Neural cell (in vitro differentiated cells): ENCODE measurements at regions not wholly inside any gene's neighbourhood (a gene's known extent, or its start where the extent isn't known, plus 50 kb on each side); places are given as distances from the start of the nearest gene placed in this dataset.

Experiments used
- H2AFZ ChIP-seq: fragments of 200-600, 300-800 bp; sonication (generic), shearing (Covaris generic); 2 replicates; pipeline ENCODE4 v1.6.0; 2014; ENCODE audit warnings: low read depth, mild to moderate bottlenecking, antibody characterized with exemption, low read length, moderate library complexity
- H3F3A ChIP-seq: fragments of 200-600 bp; shearing (Covaris generic); 2 replicates; pipeline ENCODE4 v1.6.1; 2016; ENCODE audit warnings: mild to moderate bottlenecking, moderate library complexity, mixed read lengths, antibody characterized with exemption, low read length; ENCODE audit not compliant: insufficient read depth, poor library complexity, severe bottlenecking
- H3K27ac ChIP-seq: fragments of 200-600, 300-800 bp; sonication (generic), shearing (Covaris generic); 2 replicates; pipeline ENCODE4 v1.5.1; 2014; ENCODE audit warnings: mild to moderate bottlenecking, low read length, moderate library complexity
- H3K27me3 ChIP-seq: fragments of 300-800, 200-600 bp; sonication (generic), shearing (Covaris generic); 2 replicates; pipeline ENCODE4 v1.6.0; 2014; ENCODE audit warnings: mild to moderate bottlenecking, low read depth, low read length, moderate library complexity; ENCODE audit not compliant: insufficient read depth
- H3K36me3 ChIP-seq: fragments of 300-800, 200-600 bp; sonication (generic), shearing (Covaris generic); 2 replicates; pipeline ENCODE4 v1.5.1; 2014; ENCODE audit warnings: mild to moderate bottlenecking, antibody characterized with exemption, low read length, moderate library complexity; ENCODE audit not compliant: insufficient read depth
- H3K4me2 ChIP-seq: fragments of 300-800, 200-600 bp; sonication (generic), shearing (Covaris generic); 2 replicates; pipeline ENCODE4 v1.6.0; 2014; ENCODE audit warnings: mild to moderate bottlenecking, low read length
- H3K4me3 ChIP-seq: fragments of 300-800, 200-600 bp; sonication (generic), shearing (Covaris generic); 2 replicates; pipeline ENCODE4 v1.5.1; 2014; ENCODE audit warnings: mild to moderate bottlenecking, low read length, moderate library complexity
- H3K79me2 ChIP-seq: fragments of 200-600 bp; shearing (Covaris generic); replicated peaks from 2 replicates; pipeline ENCODE4 v1.6.0; 2014; ENCODE audit warnings: mild to moderate bottlenecking, low read length, moderate library complexity; ENCODE audit not compliant: insufficient read depth
- H3K9ac ChIP-seq: fragments of 300-800, 200-600 bp; sonication (generic), shearing (Covaris generic); 2 replicates; pipeline ENCODE4 v1.6.1; 2016; ENCODE audit warnings: mild to moderate bottlenecking, low read length, mixed read lengths
- H3K9me2 ChIP-seq: fragments of 200-600 bp; shearing (Covaris generic); 2 replicates; pipeline ENCODE4 v1.6.1; 2016; ENCODE audit warnings: mild to moderate bottlenecking, low read length, mixed read lengths; ENCODE audit not compliant: insufficient read depth
- H3K9me3 ChIP-seq: fragments of 200-600, 300-800 bp; sonication (generic), shearing (Covaris generic); 2 replicates; pipeline ENCODE4 v1.6.1; 2016; ENCODE audit warnings: mild to moderate bottlenecking, mixed run types, low read length, moderate library complexity, mixed read lengths
- H4K20me1 ChIP-seq: fragments of 200-600 bp; shearing (Covaris generic); 2 replicates; pipeline ENCODE4 v1.6.1; 2016; ENCODE audit warnings: mild to moderate bottlenecking, mixed run types; ENCODE audit not compliant: insufficient read depth
- CTCF ChIP-seq: fragments of 450-650 bp; IDR thresholded peaks from 2 replicates; pipeline ENCODE4 v1.5.1; 2014; ENCODE audit warnings: antibody characterized with exemption, mild to moderate bottlenecking, moderate library complexity; ENCODE audit not compliant: poor library complexity, severe bottlenecking
- EP300 ChIP-seq: fragments of 450-650 bp; conservative IDR thresholded peaks from 2 replicates; pipeline ENCODE4 v1.6.1; 2014; ENCODE audit warnings: antibody characterized with exemption, mild to moderate bottlenecking, moderate library complexity; ENCODE audit not compliant: poor library complexity, severe bottlenecking
- EZH2 ChIP-seq: fragments of 200-600, 300-800 bp; shearing (Covaris generic), sonication (generic); IDR thresholded peaks from 2 replicates; pipeline ENCODE4 v1.6.1; 2014; ENCODE audit warnings: antibody characterized with exemption, low read length, borderline replicate concordance, mild to moderate bottlenecking; ENCODE audit not compliant: insufficient read depth, poor library complexity, severe bottlenecking
- MXI1 ChIP-seq: fragments of 450-650 bp; conservative IDR thresholded peaks from 2 replicates; pipeline ENCODE4 v1.6.1; 2014; ENCODE audit warnings: antibody characterized with exemption, mild to moderate bottlenecking; ENCODE audit not compliant: poor library complexity, severe bottlenecking
- POLR2AphosphoS5 ChIP-seq: IDR thresholded peaks from 2 replicates; pipeline ENCODE4 v1.6.1; 2012
- RAD21 ChIP-seq: fragments of 450-650 bp; conservative IDR thresholded peaks from 2 replicates; pipeline ENCODE4 v1.6.1; 2014; ENCODE audit warnings: antibody characterized with exemption, mild to moderate bottlenecking, moderate library complexity
- SMC3 ChIP-seq: fragments of 450-650 bp; conservative IDR thresholded peaks from 2 replicates; pipeline ENCODE4 v1.6.1; 2014; ENCODE audit warnings: antibody characterized with exemption, mild to moderate bottlenecking, moderate library complexity; ENCODE audit not compliant: poor library complexity
- TAF1 ChIP-seq: IDR thresholded peaks from 2 replicates; pipeline ENCODE4 v1.6.1; 2012; ENCODE audit warnings: low read depth
- TF ChIP-seq, protein P1 (sequence below): IDR thresholded peaks from 2 replicates; pipeline ENCODE4 v1.6.1; 2012; ENCODE audit warnings: borderline replicate concordance

GRCh38 chr2:39894082-39894481 is 115.0 kb upstream of the THUMPD2 start:
- no peak overlapping the region for H3K27ac ChIP-seq
- H3K36me3 ChIP-seq = no peaks in the 10 kb centered on the region

GRCh38 chr2:39893616-39894015 is 114.6 kb upstream of the THUMPD2 start:
- no peaks in the 10 kb centered on the region for H3K36me3 ChIP-seq
- H3K9me2 ChIP-seq = no peaks in the 10 kb centered on the region
- no peaks in the 10 kb centered on the region for H3K9me3 ChIP-seq
- no peak overlapping the region for H3K4me3 ChIP-seq
- H3K9ac ChIP-seq = no peak overlapping the region
- H3K79me2 ChIP-seq = no peaks in the 10 kb centered on the region
- no peaks in the 10 kb centered on the region for H3F3A ChIP-seq
- H3K27ac ChIP-seq = no peak overlapping the region
- TF ChIP-seq SMC3 (no peak), POLR2AphosphoS5 (no peak), CTCF (no peak), EZH2 (no peak), TAF1 (no peak), EP300 (no peak), RAD21 (no peak), MXI1 (no peak)
- TF ChIP-seq, protein P1, sequence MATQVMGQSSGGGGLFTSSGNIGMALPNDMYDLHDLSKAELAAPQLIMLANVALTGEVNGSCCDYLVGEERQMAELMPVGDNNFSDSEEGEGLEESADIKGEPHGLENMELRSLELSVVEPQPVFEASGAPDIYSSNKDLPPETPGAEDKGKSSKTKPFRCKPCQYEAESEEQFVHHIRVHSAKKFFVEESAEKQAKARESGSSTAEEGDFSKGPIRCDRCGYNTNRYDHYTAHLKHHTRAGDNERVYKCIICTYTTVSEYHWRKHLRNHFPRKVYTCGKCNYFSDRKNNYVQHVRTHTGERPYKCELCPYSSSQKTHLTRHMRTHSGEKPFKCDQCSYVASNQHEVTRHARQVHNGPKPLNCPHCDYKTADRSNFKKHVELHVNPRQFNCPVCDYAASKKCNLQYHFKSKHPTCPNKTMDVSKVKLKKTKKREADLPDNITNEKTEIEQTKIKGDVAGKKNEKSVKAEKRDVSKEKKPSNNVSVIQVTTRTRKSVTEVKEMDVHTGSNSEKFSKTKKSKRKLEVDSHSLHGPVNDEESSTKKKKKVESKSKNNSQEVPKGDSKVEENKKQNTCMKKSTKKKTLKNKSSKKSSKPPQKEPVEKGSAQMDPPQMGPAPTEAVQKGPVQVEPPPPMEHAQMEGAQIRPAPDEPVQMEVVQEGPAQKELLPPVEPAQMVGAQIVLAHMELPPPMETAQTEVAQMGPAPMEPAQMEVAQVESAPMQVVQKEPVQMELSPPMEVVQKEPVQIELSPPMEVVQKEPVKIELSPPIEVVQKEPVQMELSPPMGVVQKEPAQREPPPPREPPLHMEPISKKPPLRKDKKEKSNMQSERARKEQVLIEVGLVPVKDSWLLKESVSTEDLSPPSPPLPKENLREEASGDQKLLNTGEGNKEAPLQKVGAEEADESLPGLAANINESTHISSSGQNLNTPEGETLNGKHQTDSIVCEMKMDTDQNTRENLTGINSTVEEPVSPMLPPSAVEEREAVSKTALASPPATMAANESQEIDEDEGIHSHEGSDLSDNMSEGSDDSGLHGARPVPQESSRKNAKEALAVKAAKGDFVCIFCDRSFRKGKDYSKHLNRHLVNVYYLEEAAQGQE = no peak
- no peaks in the 10 kb centered on the region for H4K20me1 ChIP-seq
- H3K4me2 ChIP-seq = no peak overlapping the region
- no peak overlapping the region for H2AFZ ChIP-seq
- no peaks in the 10 kb centered on the region for H3K27me3 ChIP-seq

More at GRCh38 chr2:39894082-39894481, 115.0 kb upstream of the THUMPD2 start:
- Histone ChIP-seq H3K9ac (no peak overlapping the region), H3K9me2 (no peaks in the 10 kb centered on the region), H3K4me3 (no peak overlapping the region), H4K20me1 (no peaks in the 10 kb centered on the region), H2AFZ (no peak overlapping the region), H3F3A (no peaks in the 10 kb centered on the region), H3K4me2 (no peak overlapping the region), H3K79me2 (no peaks in the 10 kb centered on the region), H3K27me3 (no peaks in the 10 kb centered on the region), H3K9me3 (no peaks in the 10 kb centered on the region)
- TF ChIP-seq TAF1 (no peak), SMC3 (no peak), RAD21 (no peak), EP300 (no peak), CTCF (no peak)
- TF ChIP-seq, protein P1 = no peak
